ENCODE measurements at regions not wholly inside any gene's neighbourhood (a gene's known extent, or its start where the extent isn't known, plus 50 kb on each side); places are given as distances from the start of the nearest gene placed in this dataset.
A peak's percentile ranks its signal among the peaks of the same experiment; 100 is the strongest.
"Not testable (repeated sequence)": the region's sequence is repeated elsewhere in the genome, so short reads cannot be mapped to it uniquely, and the experiment has no call there.

DNA sequence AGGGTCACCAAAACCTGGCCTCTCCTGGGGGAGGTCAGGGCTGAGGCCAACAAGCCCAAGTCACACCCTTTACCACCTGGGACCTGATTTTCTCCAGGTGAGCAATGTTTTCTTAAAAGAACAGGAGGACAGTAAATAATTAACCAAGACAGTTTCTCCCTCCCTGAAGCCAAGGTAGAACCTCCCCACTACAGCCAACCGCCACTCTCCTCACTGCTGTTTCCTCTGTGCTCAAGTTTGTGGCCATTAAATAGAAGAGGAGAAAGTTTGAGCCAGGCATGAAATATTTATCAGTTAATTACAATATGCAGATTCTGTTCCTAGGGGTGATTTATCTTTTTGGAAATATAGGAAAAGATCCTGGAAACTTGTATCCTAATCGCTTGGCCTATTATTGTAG, 150.6 kb upstream of the ANKRD20A1 start:
- not testable (repeated sequence) for DNase-seq (ENCODE audit: low read depth in 2 of 2)

DNA sequence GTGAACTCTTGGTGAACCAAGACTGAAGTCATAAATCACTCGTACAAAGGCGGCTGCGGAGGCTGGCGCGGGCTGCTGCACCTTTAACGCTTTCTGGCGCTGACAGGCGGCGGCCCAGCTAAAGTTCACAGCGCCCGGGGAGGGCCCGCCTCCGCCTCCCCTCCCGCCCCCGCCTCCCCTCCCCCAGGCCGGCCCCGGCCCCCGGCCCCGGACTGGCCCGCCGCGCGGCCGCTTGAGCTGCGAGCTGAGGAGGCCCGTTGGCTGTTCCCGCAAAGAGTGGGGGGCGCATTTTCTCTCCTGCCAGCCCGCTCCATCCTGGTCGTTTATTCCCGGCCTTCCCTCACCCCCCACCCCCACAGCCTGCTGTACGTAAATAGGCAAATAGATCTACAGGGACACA, 147.3 kb upstream of the ANKRD20A1 start:
- not testable (repeated sequence) for DNase-seq (ENCODE audit: low read depth in 2 of 2)

DNA sequence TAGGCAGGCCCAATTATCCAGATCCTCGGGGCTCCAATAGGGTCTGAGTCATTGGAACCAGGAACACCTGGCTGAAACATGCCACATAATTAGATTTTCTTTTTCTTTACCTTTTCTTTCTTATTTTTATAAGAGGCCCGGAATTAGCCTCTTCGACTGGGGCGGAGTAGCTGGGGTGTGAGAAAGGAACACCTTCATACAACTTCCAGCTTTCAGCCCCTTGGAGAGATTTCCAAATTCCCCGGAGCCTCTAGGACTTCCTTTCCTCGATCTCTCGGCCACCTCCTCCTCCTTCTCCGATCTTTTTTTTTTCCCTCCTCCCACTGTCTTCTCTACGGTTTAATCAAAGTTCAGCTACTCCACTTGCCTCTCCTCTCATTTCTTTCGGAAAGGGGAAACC, 146.8 kb upstream of the ANKRD20A1 start:
- not testable (repeated sequence) for DNase-seq (ENCODE audit: low read depth in 2 of 2)

- DNase-seq (ENCODE audit: low read depth in 2 of 2): not testable (repeated sequence)
Measured at GRCh38 chr9:67712956-67713355, 145.8 kb upstream of the ANKRD20A1 start.

- peak in 1 of 2 donors; percentile 46 for DNase-seq (ENCODE audit: low read depth in 2 of 2)
Measured at GRCh38 chr9:67717830-67718388, 140.8 kb upstream of the ANKRD20A1 start.

- DNase-seq (ENCODE audit: low read depth in 2 of 2): not testable (repeated sequence)
Measured at GRCh38 chr9:67720491-67720890, 138.2 kb upstream of the ANKRD20A1 start.

DNA sequence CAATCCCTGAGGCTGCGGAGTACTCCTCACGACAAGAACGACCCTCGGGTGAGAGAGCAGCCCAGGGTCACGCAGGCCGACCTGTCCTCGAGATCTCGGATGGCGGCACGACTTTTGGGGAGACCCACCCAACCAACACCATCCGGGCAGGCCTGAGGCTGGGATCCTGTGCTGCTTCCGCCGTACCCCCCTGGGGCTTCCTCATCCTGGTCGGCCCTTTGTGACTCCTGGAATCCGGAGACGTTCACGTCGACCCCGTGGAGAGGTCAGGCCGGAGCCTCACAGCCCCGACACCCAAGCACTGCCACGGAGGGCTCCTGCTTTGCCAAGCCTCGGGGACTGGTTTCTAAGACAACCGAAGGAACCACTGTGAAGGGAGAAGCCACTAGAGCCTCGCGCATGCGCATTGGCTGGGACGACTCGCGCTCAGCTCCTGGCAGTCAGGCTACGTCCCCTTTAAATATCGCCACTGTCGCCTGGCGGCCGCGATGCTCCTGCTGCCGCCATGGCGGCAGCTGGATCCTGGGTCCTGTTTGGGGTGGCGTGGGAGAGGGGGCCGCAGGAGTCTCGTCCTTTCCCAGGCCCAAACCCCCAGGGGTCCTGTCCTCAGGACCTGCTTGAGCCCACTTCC, 136.2 kb upstream of the ANKRD20A1 start:
- DNase-seq (ENCODE audit: low read depth in 2 of 2): not testable (repeated sequence)

DNA sequence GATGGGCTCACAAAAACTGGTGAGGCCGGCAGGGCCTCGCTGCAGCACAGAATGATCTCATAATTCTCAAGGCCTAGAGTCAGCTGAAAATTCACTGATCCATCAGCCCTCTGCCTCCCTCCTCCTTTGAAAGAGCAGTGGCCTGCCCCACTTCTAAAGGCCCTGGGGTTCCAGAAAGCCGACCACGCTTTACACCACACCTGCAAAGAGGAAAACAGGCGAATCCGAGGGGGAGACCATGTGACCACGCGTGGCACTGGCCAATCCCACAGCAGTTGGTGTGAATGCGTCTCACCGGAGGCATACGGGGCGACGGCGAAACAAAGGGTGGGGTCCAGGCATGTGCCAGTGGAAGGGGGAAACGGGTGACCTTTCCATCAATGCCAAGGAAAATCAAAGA, 135.5 kb upstream of the ANKRD20A1 start:
- DNase-seq (ENCODE audit: low read depth in 2 of 2): not testable (repeated sequence)

DNA sequence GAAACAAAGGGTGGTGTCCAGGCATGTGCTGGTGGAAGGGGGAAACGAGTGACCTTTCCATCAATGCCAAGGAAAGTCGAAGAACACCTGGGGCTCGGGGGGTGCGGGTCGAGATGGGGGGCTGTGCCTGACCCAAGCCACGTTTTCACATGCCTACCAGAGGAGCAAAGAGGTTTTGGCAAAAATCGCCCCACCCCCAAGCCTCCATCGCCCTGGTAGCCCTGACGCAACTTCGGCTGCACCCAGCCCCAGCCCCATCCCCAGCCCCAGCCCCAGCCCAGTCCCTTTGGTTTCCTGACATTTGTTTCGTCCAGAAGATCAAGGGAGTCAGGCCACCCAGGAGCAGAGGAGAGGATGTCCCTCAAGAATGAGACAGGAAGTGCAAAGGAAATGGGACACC, 133.8 kb upstream of the ANKRD20A1 start:
- peak in 1 of 2 donors; percentile 46 for DNase-seq (ENCODE audit: low read depth in 2 of 2)

GRCh38 chr9:67726213-67726988, 132.3 kb upstream of the ANKRD20A1 start:
- peak in 1 of 2 donors; percentile 22 for DNase-seq (ENCODE audit: low read depth in 2 of 2)

GRCh38 chr9:67763133-67763532, 95.6 kb upstream of the ANKRD20A1 start:
- not testable (repeated sequence) for DNase-seq (ENCODE audit: low read depth in 2 of 2)

- not testable (repeated sequence) for DNase-seq (ENCODE audit: low read depth in 2 of 2)
Measured at GRCh38 chr9:67771807-67772206, 86.9 kb upstream of the ANKRD20A1 start.

DNA sequence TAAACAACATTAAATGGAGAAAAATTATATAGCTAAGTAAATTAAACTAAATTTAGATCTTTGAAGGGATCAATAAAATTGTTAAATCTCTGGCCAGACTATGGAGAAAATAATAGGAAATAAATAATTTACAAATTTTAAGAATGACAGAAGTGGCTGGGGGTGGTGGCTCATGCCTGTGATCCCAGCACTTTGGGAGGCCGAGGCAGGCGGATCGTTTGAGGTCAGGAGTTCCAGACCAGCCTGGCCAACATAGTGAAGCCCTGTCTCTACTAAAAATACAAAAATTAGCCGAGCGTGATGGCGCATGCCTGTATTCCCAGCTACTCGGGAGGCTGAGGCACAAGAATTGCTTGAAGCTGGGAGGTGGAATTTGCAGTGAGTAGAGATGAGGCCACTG, 58.6 kb upstream of the ANKRD20A1 start:
- not testable (repeated sequence) for DNase-seq (ENCODE audit: low read depth in 2 of 2)

Measured in stimulated activated CD4-positive, alpha-beta T cell treated with anti-CD3 and anti-CD28 coated beads, Interleukin-1b, Interleukin-23, amount 100 ng/mL, for 4 hours (primary cell).